GM23338 (cell line): ENCODE measurements at regions not wholly inside any gene's neighbourhood (a gene's known extent, or its start where the extent isn't known, plus 50 kb on each side); places are given as distances from the start of the nearest gene placed in this dataset.

ENCODE experiments used
- ATAC-seq: fragments of 200-7000 bp; cut with Tn5 transposase; 3 replicates; pipeline ENCODE4 v1.9.1; 2020
- DNase-seq: peaks from one replicate; pipeline ENCODE4 v3.0.0-alpha.2; 2015; ENCODE audit warnings: low spot score
- H2AFZ ChIP-seq: fragments of 200-600 bp; sonication (generic); 2 replicates; pipeline ENCODE4 v1.8.0; 2016; ENCODE audit warnings: antibody characterized with exemption, mild to moderate bottlenecking, moderate library complexity
- H3F3A ChIP-seq: fragments of 200-600 bp; sonication (generic); replicated peaks from 2 replicates; pipeline ENCODE4 v1.8.0; 2017; ENCODE audit warnings: antibody characterized with exemption, mixed run types, low read depth
- H3K27ac ChIP-seq: fragments of 200-600 bp; sonication (generic); 2 replicates; pipeline ENCODE4 v1.6.1; 2016; ENCODE audit warnings: low read depth
- H3K27me3 ChIP-seq: fragments of 200-600 bp; sonication (generic); 2 replicates; pipeline ENCODE4 v1.8.0; 2016; ENCODE audit warnings: mild to moderate bottlenecking, mixed run types, moderate library complexity; ENCODE audit not compliant: insufficient read depth
- H3K36me3 ChIP-seq: fragments of 200-600 bp; sonication (generic); 2 replicates; pipeline ENCODE4 v1.8.0; 2016; ENCODE audit warnings: mild to moderate bottlenecking; ENCODE audit not compliant: insufficient read depth
- H3K4me1 ChIP-seq: fragments of 200-600 bp; sonication (generic); 2 replicates; pipeline ENCODE4 v1.8.0; 2016; ENCODE audit warnings: mild to moderate bottlenecking, moderate library complexity; ENCODE audit not compliant: insufficient read depth
- H3K4me2 ChIP-seq: fragments of 200-600 bp; sonication (generic); 2 replicates; pipeline ENCODE4 v1.7.1; 2017; ENCODE audit warnings: mixed run types
- H3K4me3 ChIP-seq: fragments of 200-600 bp; sonication (generic); 2 replicates; pipeline ENCODE4 v1.6.1; 2016; ENCODE audit warnings: mixed run types
- H3K79me2 ChIP-seq: fragments of 200-600 bp; sonication (generic); replicated peaks from 2 replicates; pipeline ENCODE4 v1.8.0; 2017; ENCODE audit warnings: mild to moderate bottlenecking; ENCODE audit not compliant: insufficient read depth
- H3K9me2 ChIP-seq: fragments of 200-600 bp; sonication (generic); 2 replicates; pipeline ENCODE4 v1.8.0; 2017; ENCODE audit not compliant: insufficient read depth
- H4K20me1 ChIP-seq: fragments of 200-600 bp; sonication (generic); replicated peaks from 2 replicates; pipeline ENCODE4 v1.8.0; 2017; ENCODE audit warnings: mild to moderate bottlenecking; ENCODE audit not compliant: insufficient read depth
- H3K27ac Mint-ChIP-seq: 2 replicates; pipeline ENCODE4 v1.8.0; 2020; ENCODE audit warnings: inconsistent platforms, mild to moderate bottlenecking, moderate library complexity, mixed read lengths
- H3K27me3 Mint-ChIP-seq: 3 replicates; pipeline ENCODE4 v1.8.0; 2022; ENCODE audit warnings: low read depth, mild to moderate bottlenecking, moderate library complexity, mixed read lengths, inconsistent platforms; ENCODE audit not compliant: insufficient read depth, poor library complexity
- H3K36me3 Mint-ChIP-seq: 3 replicates; pipeline ENCODE4 v1.8.0; 2021; ENCODE audit warnings: low read depth, mild to moderate bottlenecking, inconsistent platforms, moderate library complexity, mixed read lengths
- H3K4me1 Mint-ChIP-seq: 3 replicates; pipeline ENCODE4 v1.8.0; 2020; ENCODE audit warnings: mild to moderate bottlenecking, inconsistent platforms, mixed read lengths
- H3K4me3 Mint-ChIP-seq: 3 replicates; pipeline ENCODE4 v1.8.0; 2021; ENCODE audit warnings: moderate library complexity, mild to moderate bottlenecking, inconsistent platforms, mixed read lengths
- H3K9me3 Mint-ChIP-seq: 3 replicates; pipeline ENCODE4 v1.8.0; 2020; ENCODE audit warnings: moderate library complexity, mild to moderate bottlenecking, inconsistent platforms, mixed read lengths
- CREB1 ChIP-seq: fragments of 250-450 bp; sonication (Bioruptor Pico); IDR thresholded peaks from 2 replicates; pipeline ENCODE4 v1.5.0; 2020; ENCODE audit warnings: low read depth, mild to moderate bottlenecking, moderate library complexity
- CTCF ChIP-seq, 2 experiments: fragments of 200-600 bp in 1 of 2; sonication (generic) in 1 of 2; conservative IDR thresholded peaks; 2 replicates each; pipeline versions ENCODE4 v1.5.1 to v1.6.1; 2016 to 2017; ENCODE audit warnings: antibody characterized with exemption in 2 of 2, low read depth in 2 of 2, mild to moderate bottlenecking in 2 of 2, moderate library complexity in 1 of 2
- ETS1 ChIP-seq: IDR thresholded peaks from 2 replicates; pipeline ENCODE4 v1.6.1; 2016; ENCODE audit warnings: antibody characterized with exemption
- EZH2 ChIP-seq: fragments of 200-600 bp; sonication (generic); IDR thresholded peaks from one replicate; pipeline ENCODE4 v1.8.0; 2017; ENCODE audit warnings: antibody characterized with exemption, mild to moderate bottlenecking, low read depth; ENCODE audit not compliant: unreplicated experiment
- EZH2phosphoT487 ChIP-seq: fragments of 200-600 bp; sonication (generic); IDR thresholded peaks from one replicate; pipeline ENCODE4 v1.8.1; 2018; ENCODE audit warnings: antibody characterized with exemption; ENCODE audit not compliant: unreplicated experiment
- JUNB ChIP-seq: IDR thresholded peaks from one replicate; pipeline ENCODE4 v1.6.1; 2016; ENCODE audit warnings: antibody characterized with exemption; ENCODE audit not compliant: unreplicated experiment
- NANOG ChIP-seq: IDR thresholded peaks from 2 replicates; pipeline ENCODE4 v1.6.1; 2016; ENCODE audit warnings: antibody characterized with exemption, borderline replicate concordance
- POLR2AphosphoS5 ChIP-seq: IDR thresholded peaks from 2 replicates; pipeline ENCODE4 v1.6.1; 2016; ENCODE audit warnings: antibody characterized with exemption, low read depth
- REST ChIP-seq: IDR thresholded peaks from one replicate; pipeline ENCODE4 v1.6.1; 2018; ENCODE audit warnings: antibody characterized with exemption; ENCODE audit not compliant: unreplicated experiment
- STAT1 ChIP-seq: IDR thresholded peaks from one replicate; pipeline ENCODE4 v1.6.1; 2016; ENCODE audit warnings: antibody characterized with exemption; ENCODE audit not compliant: unreplicated experiment
- ZNF114 ChIP-seq: fragments of 250-450 bp; sonication (Bioruptor Pico); IDR thresholded peaks from 2 replicates; pipeline ENCODE4 v1.5.0; 2020; ENCODE audit warnings: mild to moderate bottlenecking, moderate library complexity
- ZNF331 ChIP-seq: fragments of 250-450 bp; sonication (Bioruptor Pico); IDR thresholded peaks from 2 replicates; pipeline ENCODE4 v1.5.0; 2020; ENCODE audit warnings: low read depth, mild to moderate bottlenecking, moderate library complexity
- ZNF462 ChIP-seq: fragments of 250-450 bp; sonication (Bioruptor Pico); IDR thresholded peaks from 2 replicates; pipeline ENCODE4 v1.5.0; 2020; ENCODE audit warnings: mild to moderate bottlenecking, moderate library complexity

- ATAC-seq, result no peak
- DNase-seq, result no peak
- no peak overlapping the region for H3K27ac Mint-ChIP-seq
- Histone ChIP-seq H3K27me3 (no peaks in the 10 kb centered on the region), H3K4me2 (peak overlapping the region; percentile 13; the same call in 1 of the 2 replicates), H3K27ac (no peak overlapping the region), H3K4me1 (peaks cover 21% of the 10 kb centered on the region), H4K20me1 (no peaks in the 10 kb centered on the region), H3K79me2 (no peaks in the 10 kb centered on the region), H3K36me3 (no peaks in the 10 kb centered on the region), H3K9me2 (no peaks in the 10 kb centered on the region; the same call in 1 of the 2 replicates), H2AFZ (no peak overlapping the region), H3K4me3 (no peak overlapping the region), H3F3A (no peaks in the 10 kb centered on the region)
- peaks cover 11% of the 10 kb centered on the region for H3K27me3 Mint-ChIP-seq
- TF ChIP-seq REST, result no peak
- TF ChIP-seq STAT1, result no peak
- TF ChIP-seq EZH2phosphoT487, result no peak
- TF ChIP-seq POLR2AphosphoS5, result no peak
- TF ChIP-seq ZNF331 (CRISPR knock-in tag), result no peak
- TF ChIP-seq ZNF462, result no peak
- TF ChIP-seq NANOG, result no peak
- no peak for TF ChIP-seq EZH2
- TF ChIP-seq CTCF (conservative IDR thresholded peaks at IDR 0.05; ENCODE audit: low read depth in 2 of 2), result no peak
- no peak for TF ChIP-seq JUNB
- no peak for TF ChIP-seq ZNF114 (CRISPR knock-in tag)
- TF ChIP-seq CREB1 (CRISPR knock-in tag), result no peak
- TF ChIP-seq ETS1, result no peak
- H3K36me3 Mint-ChIP-seq, result no peaks in the 10 kb centered on the region
- no peak overlapping the region for H3K4me3 Mint-ChIP-seq
- H3K9me3 Mint-ChIP-seq, result no peaks in the 10 kb centered on the region
- H3K4me1 Mint-ChIP-seq, result peaks cover 24% of the 10 kb centered on the region
Measured at GRCh38 chr5:168218746-168219145, 72.7 kb upstream of the WWC1 start.
